K562 (cell line): ENCODE measurements at regions not wholly inside any gene's neighbourhood (a gene's known extent, or its start where the extent isn't known, plus 50 kb on each side); places are given as distances from the start of the nearest gene placed in this dataset.

Source experiments
- ATAC-seq: fragments of 200-7000 bp; cut with Tn5 transposase; 3 replicates; pipeline ENCODE4 v1.9.1; 2020; ENCODE audit warnings: moderate library complexity
- BruUV-seq: library from RNA; stranded (reverse); fragments of 400-500 nt; replicated peaks from 2 replicates; lab custom pipeline; 2021; lab: Mats Ljungman, UMichigan
- CTCF ChIA-PET: fragments of 300-600 bp; formaldehyde crosslinking; extraction: SDS; loops from one replicate; lab custom pipeline; 2021; ENCODE audit warnings: low intra/inter-chr PET ratio; lab: Yijun Ruan, JAX
- POLR2A ChIA-PET: fragments of 300-600, 350-650 bp; sonication (Branson Sonifier 250); formaldehyde crosslinking; extraction: SDS; loops from one replicate; lab custom pipeline; 2021; ENCODE audit warnings: antibody characterized with exemption, inconsistent platforms; lab: Yijun Ruan, JAX
- DNase-seq, 4 experiments: peaks; one replicate each; pipeline versions ENCODE4 v3.0.0 to v3.0.0-alpha.2; 2011 to 2018; ENCODE audit warnings: low spot score in 3 of 4, mixed read lengths in 3 of 4; ENCODE audit errors: extremely low read depth in 1 of 4
- FAIRE-seq: peaks from 2 replicates; lab custom pipeline; 2011; peaks lifted over from hg19 to GRCh38; lab: Jason Lieb, UNC
- H2AFZ ChIP-seq: 2 replicates; pipeline ENCODE4 v1.6.0; 2011; ENCODE audit warnings: low read depth, low read length, control low read depth, inconsistent platforms
- H3K27ac ChIP-seq: fragments of 200-600 bp; 3 replicates; pipeline ENCODE4 v1.8.0; 2011; ENCODE audit warnings: low read depth, mild to moderate bottlenecking, control low read depth, inconsistent platforms, low read length, moderate library complexity, mixed read lengths; ENCODE audit errors: extremely low read depth
- H3K27me3 ChIP-seq, 2 experiments: fragments of 300-600 bp in 1 of 2; 2 replicates in 1 of 2; 3 replicates in 1 of 2; pipeline versions ENCODE4 v1.6.0 to v1.8.0; 2011; ENCODE audit warnings: inconsistent platforms in 2 of 2, low read length in 2 of 2, mild to moderate bottlenecking in 1 of 2, mixed read lengths in 1 of 2, moderate library complexity in 1 of 2; ENCODE audit not compliant: control insufficient read depth in 2 of 2, insufficient read depth in 2 of 2
- H3K36me3 ChIP-seq: fragments of 300-600 bp; 3 replicates; pipeline ENCODE4 v1.8.0; 2011; ENCODE audit warnings: mild to moderate bottlenecking, low read length, inconsistent platforms; ENCODE audit not compliant: control insufficient read depth, insufficient read depth
- H3K4me1 ChIP-seq, 2 experiments: fragments of 200-600 bp in 1 of 2; replicated peaks in 1 of 2; 2 replicates in 1 of 2; 3 replicates in 1 of 2; pipeline versions ENCODE4 v1.5.1 to v1.8.0; 2011; ENCODE audit warnings: inconsistent platforms in 2 of 2, low read length in 2 of 2, mild to moderate bottlenecking in 1 of 2, mixed read lengths in 1 of 2, moderate library complexity in 1 of 2; ENCODE audit not compliant: control insufficient read depth in 2 of 2, insufficient read depth in 2 of 2
- H3K4me2 ChIP-seq: 2 replicates; pipeline ENCODE4 v1.6.1; 2011; ENCODE audit warnings: low read length, control low read depth, inconsistent platforms, mixed read lengths; ENCODE audit not compliant: insufficient read depth
- H3K4me3 ChIP-seq: fragments of 200-600 bp; sonication (generic), shearing (Covaris generic); 2 replicates; pipeline ENCODE4 v1.5.1; 2016; ENCODE audit warnings: control low read depth, inconsistent platforms
- H3K79me2 ChIP-seq: fragments of 200-600 bp; 3 replicates; pipeline ENCODE4 v1.8.0; 2011; ENCODE audit warnings: low read length, inconsistent platforms; ENCODE audit not compliant: control insufficient read depth, insufficient read depth
- H3K9ac ChIP-seq, 2 experiments: 2 replicates each; pipeline versions ENCODE4 v1.6.0 to v1.6.1; 2011; ENCODE audit warnings: low read depth in 2 of 2, low read length in 2 of 2, control low read depth in 1 of 2, inconsistent platforms in 1 of 2, mild to moderate bottlenecking in 1 of 2, mixed read lengths in 1 of 2; ENCODE audit not compliant: insufficient read depth in 1 of 2
- H3K9me1 ChIP-seq: one replicate; pipeline ENCODE4 v1.6.0; 2011; ENCODE audit warnings: inconsistent platforms, mild to moderate bottlenecking, low read length, moderate library complexity; ENCODE audit not compliant: control insufficient read depth, insufficient read depth
- H3K9me3 ChIP-seq: replicated peaks from 2 replicates; pipeline ENCODE4 v1.5.1; 2011; ENCODE audit warnings: low read depth, low read length, inconsistent platforms; ENCODE audit not compliant: control insufficient read depth, insufficient read depth
- H4K20me1 ChIP-seq: replicated peaks from 2 replicates; pipeline ENCODE4 v1.6.1; 2011; ENCODE audit warnings: low read length, inconsistent platforms, mixed read lengths; ENCODE audit not compliant: control insufficient read depth, insufficient read depth
- CBX3 ChIP-seq, 2 experiments: IDR thresholded peaks; 1 replicate in 1 of 2; 2 replicates in 1 of 2; pipeline ENCODE4 v1.6.1; 2012; ENCODE audit warnings: inconsistent platforms in 2 of 2, low read length in 2 of 2, borderline replicate concordance in 1 of 2, control low read depth in 1 of 2
- ELF2 ChIP-seq: fragments of 250-450 bp; sonication (Bioruptor Pico); IDR thresholded peaks from 2 replicates; pipeline ENCODE4 v1.5.0; 2021; ENCODE audit warnings: mild to moderate bottlenecking
- HDGF ChIP-seq: fragments of 450-650 bp; IDR thresholded peaks from 2 replicates; pipeline ENCODE4 v1.6.1; 2016
- ID3 ChIP-seq, 2 experiments: fragments of 250-450 bp in 1 of 2; fragments of 450-650 bp in 1 of 2; sonication (Bioruptor Pico) in 1 of 2; IDR thresholded peaks; 2 replicates each; pipeline versions ENCODE4 v1.6.1 to v1.8.0; 2016 to 2021; ENCODE audit warnings: mild to moderate bottlenecking in 2 of 2, moderate library complexity in 2 of 2, missing compliant biosample characterization in 1 of 2, missing genetic modification characterization in 1 of 2
- IRF1 ChIP-seq: sonication (generic); formaldehyde crosslinking; IDR thresholded peaks from 2 replicates; pipeline ENCODE4 v1.8.0; 2022; ENCODE audit warnings: missing genetic modification reagents, mild to moderate bottlenecking, borderline replicate concordance
- JUNB ChIP-seq: fragments of 450-650 bp; formaldehyde crosslinking; conservative IDR thresholded peaks from 2 replicates; pipeline ENCODE4 v1.4.0; 2020; ENCODE audit warnings: mild to moderate bottlenecking
- KLF1 ChIP-seq: fragments of 450-650 bp; IDR thresholded peaks from 2 replicates; pipeline ENCODE4 v1.6.1; 2016; ENCODE audit warnings: missing genetic modification characterization, missing compliant biosample characterization
- MAFK ChIP-seq: IDR thresholded peaks from 2 replicates; pipeline ENCODE4 v1.6.1; 2011; ENCODE audit warnings: low read length, improper control_type of control experiment
- MTA2 ChIP-seq: fragments of 450-650 bp; IDR thresholded peaks from 2 replicates; pipeline ENCODE4 v1.6.1; 2016; ENCODE audit warnings: low read depth
- NFE2L1 ChIP-seq: fragments of 450-650 bp; IDR thresholded peaks from 2 replicates; pipeline ENCODE4 v1.6.1; 2016; ENCODE audit warnings: missing genetic modification characterization, low read depth, mild to moderate bottlenecking, missing compliant biosample characterization, moderate library complexity, borderline replicate concordance
- SAFB ChIP-seq: fragments of 200-400 bp; formaldehyde crosslinking; IDR thresholded peaks from 2 replicates; pipeline ENCODE4 v1.6.1; 2017; ENCODE audit warnings: low read depth, low read length, borderline replicate concordance
- SMAD1 ChIP-seq: fragments of 150-350 bp; IDR thresholded peaks from 2 replicates; pipeline ENCODE4 v1.6.1; 2014; ENCODE audit warnings: low read length, low read depth; ENCODE audit not compliant: partially characterized antibody
- SMAD4 ChIP-seq: fragments of 250-450 bp; sonication (Bioruptor Pico); conservative IDR thresholded peaks from 2 replicates; pipeline ENCODE4 v1.8.0; 2021; ENCODE audit warnings: inconsistent platforms, mild to moderate bottlenecking, moderate library complexity
- SPI1 ChIP-seq: IDR thresholded peaks from 2 replicates; pipeline ENCODE4 v1.6.1; 2011; ENCODE audit warnings: low read depth, low read length, control low read depth, borderline replicate concordance
- TAL1 ChIP-seq: fragments of 450-650 bp; IDR thresholded peaks from 2 replicates; pipeline ENCODE4 v1.6.1; 2016; ENCODE audit warnings: mild to moderate bottlenecking
- ZFPM2 ChIP-seq: fragments of 250-450 bp; sonication (Bioruptor Pico); IDR thresholded peaks from 2 replicates; pipeline ENCODE4 v1.5.1; 2022; ENCODE audit warnings: mild to moderate bottlenecking
- ZNF143 ChIP-seq: sonication (generic); formaldehyde crosslinking; IDR thresholded peaks from 2 replicates; pipeline ENCODE4 v1.9.0; 2022; ENCODE audit warnings: mild to moderate bottlenecking, missing genetic modification reagents
- ZNF830 ChIP-seq: fragments of 250-450 bp; sonication (Bioruptor Pico); IDR thresholded peaks from 2 replicates; pipeline ENCODE4 v1.5.0; 2021; ENCODE audit warnings: mild to moderate bottlenecking
- in situ Hi-C: fragments of 300-500 bp; cut with MboI; formaldehyde crosslinking; loops from 4 replicates; pipeline ENCODE4 v1.15.0; 2018; ENCODE audit warnings: inconsistent platforms, mixed read lengths
- intact Hi-C: fragments of 100-400 bp; cut with micrococcal nuclease; formaldehyde crosslinking; loops from 2 replicates; pipeline ENCODE4 v1.14.2; 2022

DNA sequence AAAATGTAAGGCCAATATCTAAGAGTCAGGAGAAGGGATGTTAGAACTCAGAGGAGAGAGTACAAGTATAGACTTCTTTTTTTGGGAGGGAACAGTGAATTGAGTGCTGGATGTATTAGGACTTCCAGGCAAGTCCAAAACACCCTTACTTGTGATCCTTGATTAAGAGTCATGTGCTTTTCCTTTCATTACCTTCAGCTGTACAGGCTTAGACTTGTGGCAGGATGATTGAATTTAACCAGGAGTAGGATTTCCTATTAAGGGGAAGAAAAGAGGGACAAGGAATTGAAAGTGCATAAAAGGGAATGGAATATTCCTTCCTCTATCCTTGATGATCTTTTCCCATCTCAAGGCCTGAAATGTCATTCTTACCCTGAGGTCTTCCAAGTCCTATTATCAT lies 606.7 kb downstream of the STIM2 start:
- DNase-seq (no peak), ATAC-seq (no peak), FAIRE-seq (no peak)
- H3K9me3 ChIP-seq = no peaks in the 10 kb centered on the region
- TF ChIP-seq ZNF830 (no peak), ZFPM2 (CRISPR knock-in tag) (no peak), ELF2 (CRISPR knock-in tag) (no peak), SMAD4 (no peak), SPI1 (no peak), IRF1 (CRISPR knock-in tag) (no peak), HDGF (no peak), SMAD1 (no peak), MTA2 (no peak), KLF1 (tag) (no peak), CBX3 (IDR thresholded peaks at IDR 0.05; ENCODE audit: borderline replicate concordance in 1 of 2, low read length in 2 of 2) (no peak), NFE2L1 (tag) (no peak), MAFK (no peak), ZNF143 (CRISPR knock-in tag) (no peak), TAL1 (no peak), JUNB (no peak), SAFB (no peak), ID3 (CRISPR knock-in tag; IDR thresholded peaks at IDR 0.05) (no peak), ID3 (tag; IDR thresholded peaks at IDR 0.05) (no peak)
- H3K4me1 ChIP-seq = no peaks in the 10 kb centered on the region
- no peak overlapping the region for H3K27ac ChIP-seq
- H3K4me2 ChIP-seq = no peak overlapping the region
- no peaks in the 10 kb centered on the region for H3K36me3 ChIP-seq
- ChIA-PET POLR2A (no interaction called here), CTCF (no interaction called here)
- in situ Hi-C loops (no loop called here), intact Hi-C loops (no loop called here)
- BruUV-seq = no TSS peak
- no peak overlapping the region for H3K4me3 ChIP-seq
- no peaks in the 10 kb centered on the region for H4K20me1 ChIP-seq
- H3K79me2 ChIP-seq = no peaks in the 10 kb centered on the region
- no peak overlapping the region for H2AFZ ChIP-seq
- H3K27me3 ChIP-seq = no peaks in the 10 kb centered on the region
- H3K9me1 ChIP-seq = no peaks in the 10 kb centered on the region
- H3K9ac ChIP-seq = no peak overlapping the region
